HUDEP-2 (cell line): ENCODE measurements at regions not wholly inside any gene's neighbourhood (a gene's known extent, or its start where the extent isn't known, plus 50 kb on each side); places are given as distances from the start of the nearest gene placed in this dataset.
"Not testable (repeated sequence)": the region's sequence is repeated elsewhere in the genome, so short reads cannot be mapped to it uniquely, and the experiment has no call there.

ENCODE experiments used
- DNase-seq, 76 experiments: peaks; one replicate each; lab custom pipeline; 2025; ENCODE audit not compliant: unreplicated experiment in 76 of 76; lab: John Stamatoyannopoulos, UW

DNA sequence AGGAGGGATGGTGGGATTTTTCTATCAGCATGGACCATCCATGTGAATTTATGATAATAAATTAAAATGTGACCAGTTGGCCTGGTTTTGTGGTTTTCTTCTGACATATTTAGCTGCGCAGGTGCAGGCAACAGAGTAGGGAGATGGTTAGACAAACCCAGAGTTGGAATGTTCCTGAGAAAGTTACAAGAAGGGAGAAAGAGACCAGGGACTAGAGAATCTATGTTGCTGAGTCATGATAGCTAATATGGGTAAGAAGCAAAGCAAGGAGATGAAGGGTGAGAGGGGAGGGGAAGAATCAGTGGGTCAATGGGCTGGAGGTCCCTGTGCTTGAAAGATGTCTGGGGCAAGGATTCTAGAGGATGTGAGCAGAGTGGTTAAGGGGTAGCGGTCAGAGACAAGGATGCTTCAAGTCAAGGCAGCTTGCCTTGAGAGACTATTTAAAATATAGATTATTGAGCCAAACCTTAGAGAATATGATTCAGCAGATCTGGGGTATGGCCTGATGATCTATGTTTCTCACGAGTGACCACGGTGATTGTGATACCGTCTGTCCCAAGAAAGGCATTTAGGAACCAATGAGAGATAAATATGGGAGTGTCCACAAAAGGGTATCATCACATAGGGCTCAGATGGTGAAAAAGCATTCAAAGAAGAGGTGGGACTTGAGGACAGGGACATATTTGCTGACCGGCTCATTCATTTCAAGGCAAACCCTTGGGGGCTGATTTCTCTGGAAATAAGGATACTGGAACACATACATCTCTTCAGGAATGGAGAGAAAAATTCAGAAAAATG lies 219.7 kb upstream of the PLD5 start:
- no peak for DNase-seq

DNA sequence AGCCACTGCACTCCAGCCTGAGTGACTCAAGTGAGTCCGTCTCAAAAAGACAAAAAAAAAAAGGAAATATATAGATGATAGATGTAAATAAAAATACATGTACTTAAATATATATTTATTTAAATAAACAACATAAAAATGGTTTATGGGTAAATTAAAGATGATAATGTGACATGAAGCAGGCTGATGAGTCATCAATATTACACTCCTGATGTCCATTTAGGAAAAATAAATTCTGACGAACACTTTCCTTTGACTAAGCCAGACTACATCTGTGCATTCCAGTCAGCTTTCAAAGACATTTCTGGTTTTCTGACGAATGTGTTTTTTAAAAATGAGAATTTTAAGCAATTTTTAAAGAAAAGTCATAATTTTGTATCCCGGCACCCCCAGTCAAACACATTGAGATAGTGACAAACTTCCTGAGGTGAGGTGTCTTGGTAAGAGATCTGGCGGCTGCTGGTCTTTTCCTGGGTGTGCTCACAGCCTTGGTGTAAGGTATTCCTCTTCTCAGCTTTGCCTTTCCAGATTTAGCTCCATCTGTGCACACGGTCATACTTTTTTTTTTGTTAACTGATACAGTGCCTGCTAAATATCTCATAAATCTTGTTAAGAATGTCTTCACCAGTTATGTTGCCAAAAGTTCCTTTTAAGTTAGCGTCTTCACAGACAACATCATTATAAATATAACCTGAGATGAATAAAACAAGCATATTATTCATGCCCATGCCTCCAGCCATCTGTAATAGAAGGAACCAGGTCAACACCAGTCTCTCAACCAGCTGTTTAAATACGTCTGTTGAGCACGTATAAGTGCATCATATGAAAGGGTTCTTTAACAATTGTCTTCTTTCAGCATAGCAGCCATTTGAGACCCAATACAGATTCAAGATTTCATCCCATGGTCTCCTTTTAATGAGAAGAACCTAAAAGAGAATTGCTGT lies 214.5 kb upstream of the PLD5 start:
- DNase-seq, result no peak

DNA sequence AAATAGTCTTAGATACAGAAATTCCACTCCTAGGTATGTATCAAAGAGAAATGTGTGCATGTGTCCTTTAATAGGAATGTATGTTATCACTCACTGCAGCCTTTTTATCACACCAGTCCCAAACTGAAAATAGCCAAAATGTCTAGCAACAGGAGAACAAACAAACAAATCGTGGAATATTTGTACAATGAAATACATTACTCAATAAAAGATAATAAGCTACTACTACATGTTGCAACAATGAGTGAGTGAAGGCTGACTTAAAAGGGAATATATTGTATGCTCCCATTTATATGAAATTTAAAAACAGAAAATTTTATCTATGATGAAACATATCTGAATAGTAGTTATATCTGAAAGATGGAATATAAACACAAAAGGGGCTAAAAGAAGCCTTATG lies 212.1 kb upstream of the PLD5 start:
- no peak for DNase-seq

- DNase-seq, result no peak
Measured at GRCh38 chr1:242735323-242735722, 210.8 kb upstream of the PLD5 start.

- no peak for DNase-seq
Measured at GRCh38 chr1:242731446-242731845, 206.9 kb upstream of the PLD5 start.

GRCh38 chr1:242728696-242729095 lies 204.2 kb upstream of the PLD5 start:
- DNase-seq, result no peak

- DNase-seq, result no peak
Measured at GRCh38 chr1:242723044-242723716, 198.7 kb upstream of the PLD5 start.

DNA sequence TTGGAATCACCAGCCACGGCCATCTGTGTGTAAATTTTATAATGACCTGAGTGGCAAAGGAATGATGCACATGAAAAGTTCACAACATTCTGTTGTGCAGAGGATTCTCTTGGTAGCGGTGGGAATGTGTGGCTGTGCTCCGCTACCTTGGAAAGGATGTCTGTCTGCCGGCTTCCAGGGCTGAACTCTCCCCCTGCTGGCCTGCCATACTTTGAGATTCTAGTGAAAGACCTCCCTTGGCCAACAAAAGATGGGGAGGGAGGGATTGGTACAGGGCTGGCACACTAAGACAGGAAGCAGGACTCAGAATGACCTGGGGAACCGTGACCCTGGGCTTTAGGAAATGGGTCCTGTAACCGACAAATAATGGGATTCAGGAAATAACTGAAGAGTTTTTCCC lies 194.5 kb upstream of the PLD5 start:
- no peak for DNase-seq

GRCh38 chr1:242712248-242712647 lies 187.8 kb upstream of the PLD5 start:
- no peak for DNase-seq

- no peak for DNase-seq
Measured at GRCh38 chr1:242710847-242711246, 186.3 kb upstream of the PLD5 start.

DNA sequence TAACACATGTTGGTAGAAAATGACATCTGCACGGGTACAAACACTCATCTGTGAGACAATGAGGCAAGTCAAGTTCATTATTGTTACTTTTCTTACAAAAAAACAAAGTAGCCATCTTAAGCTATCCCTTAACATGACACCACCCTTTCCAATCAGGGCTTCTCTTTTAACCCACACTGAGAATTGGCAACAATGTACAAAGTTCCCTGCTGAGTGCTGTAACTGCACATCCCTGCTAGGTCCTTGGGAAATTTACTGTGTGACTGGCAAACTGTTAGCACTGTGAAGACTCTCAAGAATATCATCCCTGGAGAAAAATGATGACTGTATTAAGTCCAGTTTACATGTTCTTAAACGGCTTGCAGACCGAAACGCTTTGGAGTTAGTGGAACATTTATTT lies 185.8 kb upstream of the PLD5 start:
- no peak for DNase-seq

GRCh38 chr1:242703467-242703866 lies 179.0 kb upstream of the PLD5 start:
- no peak for DNase-seq

DNA sequence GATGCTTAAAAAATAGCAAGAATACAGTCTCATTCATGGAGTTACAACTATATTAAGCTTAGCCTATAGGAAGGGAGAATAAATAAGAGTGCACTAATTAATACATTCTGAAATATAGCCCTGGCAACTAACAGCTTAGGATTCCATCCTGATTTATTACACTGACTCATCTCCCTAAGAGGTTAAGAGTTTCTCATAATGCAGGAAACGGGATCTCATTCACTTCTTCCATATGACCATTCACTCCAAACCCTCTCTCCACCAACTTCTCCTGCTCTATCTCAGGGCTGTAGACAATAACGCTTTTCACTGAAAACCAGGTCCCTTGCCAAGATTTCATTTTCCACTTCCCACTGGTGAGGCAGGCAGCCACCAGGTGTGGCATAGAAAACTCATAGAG lies 168.5 kb upstream of the PLD5 start:
- DNase-seq, result no peak

- no peak for DNase-seq
Measured at GRCh38 chr1:242691610-242691945, 167.1 kb upstream of the PLD5 start.

- DNase-seq, result no peak
Measured at GRCh38 chr1:242690849-242691609, 166.5 kb upstream of the PLD5 start.

DNA sequence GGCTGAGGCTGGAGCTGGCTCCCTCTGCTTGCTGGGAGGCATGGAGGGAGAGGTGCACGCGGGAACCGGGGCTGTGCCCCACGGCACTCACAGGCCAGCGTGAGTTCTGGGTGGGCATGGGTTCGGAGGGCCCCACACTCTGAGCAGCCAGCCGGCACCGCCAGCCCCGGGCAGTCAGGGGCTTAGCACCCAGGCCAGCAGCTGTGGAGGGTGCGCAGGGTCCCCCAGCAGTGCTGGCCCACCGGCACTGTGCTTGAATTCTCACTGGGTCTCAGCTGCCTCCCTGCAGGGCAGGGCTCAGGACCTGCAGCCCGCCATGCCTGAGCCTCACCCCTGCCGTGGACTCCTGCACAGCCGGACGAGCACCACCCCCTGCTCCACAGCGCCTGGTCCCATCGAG lies 164.9 kb upstream of the PLD5 start:
- no peak for DNase-seq

GRCh38 chr1:242674951-242675645 lies 150.6 kb upstream of the PLD5 start:
- no peak for DNase-seq

GRCh38 chr1:242673652-242674051 lies 149.2 kb upstream of the PLD5 start:
- no peak for DNase-seq

- DNase-seq, result not testable (repeated sequence)
Measured at GRCh38 chr1:242673165-242673564, 148.7 kb upstream of the PLD5 start.

DNA sequence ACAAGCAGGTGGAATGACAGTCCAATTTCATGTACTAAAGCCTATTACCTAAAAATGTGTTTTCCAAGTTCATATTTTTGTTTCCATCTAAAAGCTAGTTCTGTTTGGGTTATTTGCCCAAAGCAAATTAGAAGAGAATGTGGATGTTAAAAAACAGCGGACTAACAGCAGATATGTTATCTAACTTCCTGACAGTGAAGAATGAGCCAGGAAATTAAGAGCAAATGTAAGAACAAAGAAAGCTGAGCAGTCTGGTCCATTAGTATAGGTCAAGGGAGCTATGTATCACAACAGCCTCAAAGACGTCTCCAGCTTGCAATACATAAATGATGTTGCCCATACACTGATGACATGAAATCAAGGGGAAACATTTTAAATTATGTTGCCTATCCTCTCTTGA lies 145.5 kb upstream of the PLD5 start:
- no peak for DNase-seq
